OCI-LY7 (cell line): ENCODE measurements at regions not wholly inside any gene's neighbourhood (a gene's known extent, or its start where the extent isn't known, plus 50 kb on each side); places are given as distances from the start of the nearest gene placed in this dataset.
A peak's percentile ranks its signal among the peaks of the same experiment; 100 is the strongest.

ENCODE experiments used
- BruUV-seq: library from RNA; stranded (reverse); fragments of 400-500 nt; replicated peaks from 2 replicates; lab custom pipeline; 2021; lab: Mats Ljungman, UMichigan
- CTCF ChIA-PET: fragments of 300-600 bp; sonication (Branson Sonifier 250); formaldehyde crosslinking; loops from one replicate; lab custom pipeline; 2022; ENCODE audit warnings: antibody characterized with exemption; ENCODE audit not compliant: unreplicated experiment; lab: Charles Lee
- POLR2A ChIA-PET: fragments of 300-600 bp; sonication (Branson Sonifier 250); formaldehyde crosslinking; loops from one replicate; lab custom pipeline; 2022; ENCODE audit warnings: antibody characterized with exemption; lab: Charles Lee
- DNase-seq: peaks from one replicate; pipeline ENCODE4 v3.0.0-alpha.2; 2015; ENCODE audit warnings: low spot score
- H2AFZ ChIP-seq: fragments of 200-600 bp; sonication (generic), shearing (Covaris generic); 2 replicates; pipeline ENCODE4 v1.6.1; 2014; ENCODE audit warnings: mild to moderate bottlenecking, antibody characterized with exemption, low read length, moderate library complexity
- H3K27ac ChIP-seq: fragments of 200-600 bp; sonication (generic); 2 replicates; pipeline ENCODE4 v1.5.1; 2014; ENCODE audit warnings: mixed run types, low read depth, mild to moderate bottlenecking, moderate library complexity, low read length, inconsistent platforms; ENCODE audit not compliant: poor library complexity, severe bottlenecking
- H3K36me3 ChIP-seq: fragments of 200-600 bp; sonication (generic); 2 replicates; pipeline ENCODE4 v1.6.1; 2014; ENCODE audit warnings: mild to moderate bottlenecking, antibody characterized with exemption, low read length, moderate library complexity, mixed read lengths; ENCODE audit not compliant: insufficient read depth
- H3K4me1 ChIP-seq: fragments of 200-600 bp; sonication (generic); 2 replicates; pipeline ENCODE4 v1.5.1; 2014; ENCODE audit warnings: mild to moderate bottlenecking, low read length; ENCODE audit not compliant: insufficient read depth, poor library complexity, severe bottlenecking
- H3K4me2 ChIP-seq: fragments of 200-600 bp; sonication (generic); 2 replicates; pipeline ENCODE4 v1.6.1; 2014; ENCODE audit warnings: mild to moderate bottlenecking, low read length
- H3K4me3 ChIP-seq: fragments of 200-600 bp; sonication (generic); 2 replicates; pipeline ENCODE4 v1.5.1; 2014; ENCODE audit warnings: mild to moderate bottlenecking, low read depth, low read length; ENCODE audit not compliant: poor library complexity, severe bottlenecking
- H3K79me2 ChIP-seq: fragments of 200-600 bp; sonication (generic); 2 replicates; pipeline ENCODE4 v1.6.1; 2016; ENCODE audit warnings: low read depth, mild to moderate bottlenecking, low read length, moderate library complexity, mixed read lengths; ENCODE audit not compliant: insufficient read depth
- H3K9me2 ChIP-seq: fragments of 200-600 bp; sonication (generic); 2 replicates; pipeline ENCODE4 v1.6.1; 2016; ENCODE audit warnings: mild to moderate bottlenecking, low read length, mixed read lengths; ENCODE audit not compliant: insufficient read depth
- H3K9me3 ChIP-seq: fragments of 200-600 bp; sonication (generic); 2 replicates; pipeline ENCODE4 v1.6.1; 2014; ENCODE audit warnings: mild to moderate bottlenecking, mixed run types, low read length, mixed read lengths
- H4K20me1 ChIP-seq: fragments of 200-600 bp; sonication (generic); 2 replicates; pipeline ENCODE4 v1.6.1; 2014; ENCODE audit warnings: mild to moderate bottlenecking, antibody characterized with exemption, low read length, moderate library complexity, mixed read lengths; ENCODE audit not compliant: insufficient read depth
- CTCF ChIP-seq: fragments of 200-600 bp; sonication (generic); conservative IDR thresholded peaks from 2 replicates; pipeline ENCODE4 v1.5.1; 2014; ENCODE audit warnings: mild to moderate bottlenecking, antibody characterized with exemption, low read length, moderate library complexity, mixed read lengths
- EZH2phosphoT487 ChIP-seq: fragments of 200-600 bp; sonication (generic); IDR thresholded peaks from 2 replicates; pipeline ENCODE4 v1.6.1; 2018; ENCODE audit warnings: low read depth, borderline replicate concordance, mild to moderate bottlenecking, mixed run types, antibody characterized with exemption, low read length, moderate library complexity, mixed read lengths
- intact Hi-C: fragments of 100-400 bp; cut with micrococcal nuclease; formaldehyde crosslinking; loops from one replicate; pipeline ENCODE4 v1.10.0; 2022; ENCODE audit not compliant: unreplicated experiment

DNA sequence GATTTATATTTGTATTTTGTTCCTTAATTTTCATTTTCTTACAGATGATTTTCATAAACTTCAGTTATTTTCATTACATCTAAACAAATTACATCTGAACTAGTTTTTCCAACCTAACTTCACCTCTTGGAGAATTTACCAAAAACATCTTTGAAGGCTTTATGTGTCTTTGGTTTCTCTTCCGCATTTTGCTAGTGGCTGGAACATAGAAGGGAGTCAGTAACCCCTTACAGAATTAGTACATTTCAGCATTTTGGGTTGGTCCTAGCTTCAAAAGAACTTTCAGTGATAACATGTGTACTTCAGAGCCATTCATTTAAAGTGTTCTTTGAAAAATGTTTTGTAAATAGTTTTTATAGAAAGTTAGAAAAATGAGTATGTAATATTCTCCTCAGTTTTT lies 169.8 kb upstream of the MTPN start:
- ChIA-PET POLR2A (no interaction called here), CTCF (no interaction called here)
- no peak overlapping the region for H3K4me3 ChIP-seq
- H3K4me2 ChIP-seq = no peak overlapping the region
- no peaks in the 10 kb centered on the region for H3K9me2 ChIP-seq
- H3K9me3 ChIP-seq = no peaks in the 10 kb centered on the region; the same call in 1 of the 2 replicates
- no peak overlapping the region for H2AFZ ChIP-seq
- intact Hi-C loops = no loop called here
- H3K27ac ChIP-seq = no peak overlapping the region
- H3K4me1 ChIP-seq = peaks cover 11% of the 10 kb centered on the region
- H3K79me2 ChIP-seq = no peaks in the 10 kb centered on the region
- DNase-seq = peak; percentile 53
- no peaks in the 10 kb centered on the region for H4K20me1 ChIP-seq
- TF ChIP-seq CTCF (no peak), EZH2phosphoT487 (no peak)
- H3K36me3 ChIP-seq = no peaks in the 10 kb centered on the region
- BruUV-seq = no TSS peak

GRCh38 chr7:136144182-136144581 lies 167.0 kb upstream of the MTPN start:
- no peaks in the 10 kb centered on the region for H3K36me3 ChIP-seq
- no peaks in the 10 kb centered on the region for H3K79me2 ChIP-seq
- no peak for DNase-seq
- no TSS peak for BruUV-seq
- no peak overlapping the region for H2AFZ ChIP-seq
- no peaks in the 10 kb centered on the region for H4K20me1 ChIP-seq
- no peak overlapping the region for H3K4me3 ChIP-seq
- no peak overlapping the region for H3K27ac ChIP-seq
- H3K4me1 ChIP-seq = peaks cover 11% of the 10 kb centered on the region
- H3K9me3 ChIP-seq = no peaks in the 10 kb centered on the region; the same call in 1 of the 2 replicates
- TF ChIP-seq CTCF = no peak
- TF ChIP-seq EZH2phosphoT487 = no peak
- intact Hi-C loops = no loop called here
- POLR2A ChIA-PET = no interaction called here
- no peak overlapping the region for H3K4me2 ChIP-seq
- H3K9me2 ChIP-seq = no peaks in the 10 kb centered on the region
- CTCF ChIA-PET = no interaction called here

DNA sequence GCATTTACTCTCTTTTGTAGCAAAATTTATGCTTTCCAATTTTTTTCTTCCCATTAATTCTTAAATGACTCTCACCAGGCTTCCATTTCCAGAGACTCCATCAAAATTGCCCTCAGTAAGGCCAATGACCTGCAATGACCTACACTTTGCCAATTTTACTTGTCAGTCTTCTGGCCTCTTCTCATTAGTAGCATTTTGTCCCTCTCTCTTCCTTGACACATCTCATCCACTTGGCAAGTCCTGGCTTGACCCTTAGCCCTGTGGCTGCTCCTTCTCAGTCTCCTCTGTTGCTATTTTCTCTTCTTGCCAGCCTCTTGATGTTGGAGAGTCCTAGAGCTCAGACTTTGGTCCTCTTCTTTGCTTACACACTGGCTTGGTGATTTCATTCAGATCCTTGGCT lies 166.1 kb upstream of the MTPN start:
- CTCF ChIA-PET = no interaction called here
- no peak overlapping the region for H3K27ac ChIP-seq
- no TSS peak for BruUV-seq
- no peak overlapping the region for H3K4me2 ChIP-seq
- no peaks in the 10 kb centered on the region for H3K79me2 ChIP-seq
- POLR2A ChIA-PET = interaction anchor here (1.2 to 1.7 kb wide), 2 partner anchors 8 to 36 kb away, joined by 3 to 5 read pairs; no protein-coding TSS in a partner anchor
- TF ChIP-seq CTCF (no peak), EZH2phosphoT487 (no peak)
- H3K36me3 ChIP-seq = no peaks in the 10 kb centered on the region
- no peak overlapping the region for H3K4me3 ChIP-seq
- H2AFZ ChIP-seq = no peak overlapping the region
- no peak for DNase-seq
- no peaks in the 10 kb centered on the region for H4K20me1 ChIP-seq
- H3K4me1 ChIP-seq = peaks cover 11% of the 10 kb centered on the region
- intact Hi-C loops = no loop called here
- H3K9me2 ChIP-seq = no peaks in the 10 kb centered on the region
- no peaks in the 10 kb centered on the region; the same call in 1 of the 2 replicates for H3K9me3 ChIP-seq
